Transverse colon (tissue), 4 donors: ENCODE measurements at regions not wholly inside any gene's neighbourhood (a gene's known extent, or its start where the extent isn't known, plus 50 kb on each side); places are given as distances from the start of the nearest gene placed in this dataset.

Source experiments
- DNase-seq: peaks from one replicate; pipeline ENCODE4 v3.0.0-alpha.2; 2019
- H3K27ac ChIP-seq, 4 donors: fragments of 200-600 bp; sonication (generic); 2 replicates each; pipeline ENCODE4 v1.5.1; 2016 to 2018; ENCODE audit warnings: inconsistent platforms in 4 of 4
- H3K27me3 ChIP-seq: fragments of 200-600 bp; sonication (generic); 2 replicates; pipeline ENCODE4 v1.5.1; 2017; ENCODE audit warnings: inconsistent platforms
- H3K36me3 ChIP-seq, 4 donors: fragments of 200-600 bp; sonication (generic); 2 replicates each; pipeline ENCODE4 v1.5.1; 2017 to 2019; ENCODE audit warnings: inconsistent platforms in 4 of 4
- H3K4me1 ChIP-seq, 4 donors: fragments of 200-600 bp; sonication (generic); 2 replicates each; pipeline ENCODE4 v1.5.1; 2017 to 2020; ENCODE audit warnings: inconsistent platforms in 4 of 4
- H3K4me3 ChIP-seq, 4 donors: fragments of 200-600 bp; sonication (generic); 1 replicate in 1 of 4; 2 replicates in 3 of 4; pipeline versions ENCODE4 v1.5.1 to v1.6.1; 2017 to 2019; ENCODE audit warnings: inconsistent platforms in 4 of 4
- H3K9me3 ChIP-seq, 2 donors: fragments of 200-600 bp; sonication (generic); 2 replicates each; pipeline ENCODE4 v1.5.1; 2017 to 2019; ENCODE audit warnings: inconsistent platforms in 2 of 2
- CTCF ChIP-seq, 5 experiments: fragments of 200-600 bp in 3 of 5; fragments of 450-650 bp in 2 of 5; sonication (generic) in 3 of 5; IDR thresholded peaks; 1 replicate in 2 of 5; 2 replicates in 3 of 5; pipeline ENCODE4 v1.5.1; 2016 to 2017; ENCODE audit warnings: antibody characterized with exemption in 5 of 5, inconsistent platforms in 3 of 5, mild to moderate bottlenecking in 2 of 5, moderate library complexity in 1 of 5
- EP300 ChIP-seq: sonication (generic); formaldehyde crosslinking; IDR thresholded peaks from one replicate; pipeline ENCODE4 v1.6.1; 2017; ENCODE audit warnings: antibody characterized with exemption, low read depth
- POLR2A ChIP-seq: fragments of 450-650 bp; IDR thresholded peaks from one replicate; pipeline ENCODE4 v1.6.1; 2016; ENCODE audit warnings: antibody characterized with exemption, mild to moderate bottlenecking, moderate library complexity
- POLR2AphosphoS5 ChIP-seq, 3 donors: sonication (generic); formaldehyde crosslinking; IDR thresholded peaks; one replicate each; pipeline ENCODE4 v1.6.1; 2016; ENCODE audit warnings: antibody characterized with exemption in 3 of 3
- WGBS, 2 donors: methylation state at CpG; one replicate each; pipeline ENCODE4 v1.1.5; 2018; ENCODE audit warnings: low coverage in 1 of 2; 5-methylcytosine and 5-hydroxymethylcytosine counted together
- in situ Hi-C, 4 donors: fragments of 200-750 bp; cut with MboI; loops; one replicate each; pipeline versions ENCODE4 v1.15.0 to v1.15.1; 2017; ENCODE audit warnings: low sequenced_read_pairs in 3 of 4, low pct_ligation_motif_present in 1 of 4, low pct_unique_long_range_greater_than_20kb in 1 of 4
- intact Hi-C: fragments of 100-400 bp; cut with DNase I; formaldehyde crosslinking; loops from one replicate; pipeline ENCODE4 v1.15.1; 2023; ENCODE audit warnings: low total_unique reads

- Histone ChIP-seq H3K36me3 (no peaks in the 10 kb centered on the region), H3K4me1 (no peaks in the 10 kb centered on the region), H3K27ac (no peak overlapping the region), H3K4me3 (no peak overlapping the region), H3K9me3 (no peaks in the 10 kb centered on the region), H3K27me3 (no peaks in the 10 kb centered on the region)
- WGBS, 2 donors: 83 to 92% methylated on average over 2 to 14 of the region's 17 CpGs
- TF ChIP-seq POLR2AphosphoS5 (IDR thresholded peaks at IDR 0.05) (no peak), EP300 (no peak), POLR2A (no peak), CTCF (IDR thresholded peaks at IDR 0.05) (no peak)
- in situ Hi-C loops (no loop called here), intact Hi-C loops (no loop called here)
- no peak for DNase-seq
These were observed 399.2 kb upstream of the CNTN4 start for GRCh38 chr3:1699361-1699920.

GRCh38 chr3:1700650-1701049, 398.0 kb upstream of the CNTN4 start:
- H3K4me3 ChIP-seq: no peak overlapping the region
- peaks cover 0 to 5% of the 10 kb centered on the region in 2 donors for H3K9me3 ChIP-seq
- in situ Hi-C loops (no loop called here), intact Hi-C loops (no loop called here)
- no peaks in the 10 kb centered on the region for H3K27me3 ChIP-seq
- H3K27ac ChIP-seq: no peak overlapping the region
- TF ChIP-seq POLR2AphosphoS5 (IDR thresholded peaks at IDR 0.05): no peak
- TF ChIP-seq EP300: no peak
- TF ChIP-seq CTCF (IDR thresholded peaks at IDR 0.05): no peak
- TF ChIP-seq POLR2A: no peak
- H3K4me1 ChIP-seq: no peaks in the 10 kb centered on the region
- 74 to 80% methylated on average over 2 to 4 of the region's 5 CpGs for WGBS, 2 donors
- no peaks in the 10 kb centered on the region for H3K36me3 ChIP-seq
- no peak for DNase-seq

- Histone ChIP-seq H3K4me3 (no peak overlapping the region), H3K9me3 (peaks cover 0 to 10% of the 10 kb centered on the region in 2 donors), H3K36me3 (no peaks in the 10 kb centered on the region), H3K27me3 (no peaks in the 10 kb centered on the region), H3K4me1 (no peaks in the 10 kb centered on the region), H3K27ac (no peak overlapping the region)
- in situ Hi-C loops (no loop called here), intact Hi-C loops (no loop called here)
- DNase-seq: no peak
- no peak for TF ChIP-seq POLR2AphosphoS5 (IDR thresholded peaks at IDR 0.05)
- no peak for TF ChIP-seq POLR2A
- no peak for TF ChIP-seq EP300
- no peak for TF ChIP-seq CTCF (IDR thresholded peaks at IDR 0.05)
- 62 to 87% methylated on average over 1 of the region's 1 CpG for WGBS, 2 donors
These were observed 395.5 kb upstream of the CNTN4 start for GRCh38 chr3:1703169-1703568.

GRCh38 chr3:1710663-1711062, 388.0 kb upstream of the CNTN4 start:
- in situ Hi-C loops (no loop called here), intact Hi-C loops (no loop called here)
- no peak for DNase-seq
- Histone ChIP-seq H3K4me1 (no peaks in the 10 kb centered on the region), H3K36me3 (no peaks in the 10 kb centered on the region), H3K27me3 (no peaks in the 10 kb centered on the region), H3K4me3 (no peak overlapping the region), H3K9me3 (peaks cover 0 to 5% of the 10 kb centered on the region in 2 donors), H3K27ac (no peak overlapping the region)
- no peak for TF ChIP-seq EP300
- TF ChIP-seq POLR2AphosphoS5 (IDR thresholded peaks at IDR 0.05): no peak
- TF ChIP-seq POLR2A: no peak
- no peak for TF ChIP-seq CTCF (IDR thresholded peaks at IDR 0.05)
- 77 to 91% methylated on average over 2 to 10 of the region's 11 CpGs for WGBS, 2 donors
